Lower leg skin (tissue), 3 donors: ENCODE measurements at regions not wholly inside any gene's neighbourhood (a gene's known extent, or its start where the extent isn't known, plus 50 kb on each side); places are given as distances from the start of the nearest gene placed in this dataset.

Experiments
- CTCF ChIP-seq, 3 donors: fragments of 450-650 bp; IDR thresholded peaks; one replicate each; pipeline ENCODE4 v1.5.1; 2016; ENCODE audit warnings: antibody characterized with exemption in 3 of 3, mild to moderate bottlenecking in 3 of 3, moderate library complexity in 2 of 3
- POLR2A ChIP-seq, 2 donors: fragments of 450-650 bp; IDR thresholded peaks; one replicate each; pipeline ENCODE4 v1.6.1; 2016 to 2017; ENCODE audit warnings: antibody characterized with exemption in 2 of 2, mild to moderate bottlenecking in 1 of 2, moderate library complexity in 1 of 2

GRCh38 chr3:102000620-102001209 is 151.4 kb downstream of the NFKBIZ start:
- TF ChIP-seq POLR2A (IDR thresholded peaks at IDR 0.05) (no peak), CTCF (IDR thresholded peaks at IDR 0.05) (no peak)
